Esophagus squamous epithelium (tissue), 4 donors: ENCODE measurements at regions not wholly inside any gene's neighbourhood (a gene's known extent, or its start where the extent isn't known, plus 50 kb on each side); places are given as distances from the start of the nearest gene placed in this dataset.

Experiments used
- CTCF ChIP-seq, 6 experiments: fragments of 450-650 bp in 4 of 6; fragments of 200-600 bp in 2 of 6; sonication (generic) in 2 of 6; IDR thresholded peaks; one replicate each; pipeline ENCODE4 v1.5.1; 2016 to 2019; ENCODE audit warnings: antibody characterized with exemption in 6 of 6, mild to moderate bottlenecking in 4 of 6, moderate library complexity in 4 of 6
- POLR2A ChIP-seq, 4 donors: fragments of 450-650 bp; IDR thresholded peaks; one replicate each; pipeline ENCODE4 v1.6.1; 2017; ENCODE audit warnings: antibody characterized with exemption in 4 of 4, mild to moderate bottlenecking in 4 of 4, moderate library complexity in 3 of 4

DNA sequence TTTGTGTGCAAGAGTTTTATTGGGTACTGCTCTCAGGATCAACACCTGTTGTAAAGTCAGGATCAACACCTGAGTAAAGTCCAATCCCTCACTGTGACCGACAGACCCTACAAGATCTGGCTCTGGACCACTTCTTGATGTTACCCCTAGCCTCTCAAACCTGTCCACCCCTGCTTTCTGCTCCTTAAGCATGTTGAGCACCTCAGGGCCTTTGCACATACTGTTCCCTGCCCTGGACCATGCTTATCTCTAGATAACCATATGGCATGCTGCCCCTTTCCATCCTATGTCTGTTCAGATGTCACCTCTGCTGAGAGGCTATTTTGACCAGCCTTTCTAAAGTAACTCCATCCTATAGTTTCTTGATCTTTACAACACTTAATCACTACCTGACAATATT, 269.6 kb downstream of the SMARCA2 start:
- no peak for TF ChIP-seq CTCF (IDR thresholded peaks at IDR 0.05)
- TF ChIP-seq POLR2A (IDR thresholded peaks at IDR 0.05): no peak
